IPS-15b (cell line): ENCODE measurements at regions not wholly inside any gene's neighbourhood (a gene's known extent, or its start where the extent isn't known, plus 50 kb on each side); places are given as distances from the start of the nearest gene placed in this dataset.

Source experiments
- H3K27me3 ChIP-seq: one replicate; pipeline ENCODE4 v1.6.1; 2013; ENCODE audit warnings: low read length; ENCODE audit not compliant: control insufficient read depth, insufficient read depth
- H3K36me3 ChIP-seq: one replicate; pipeline ENCODE4 v1.6.1; 2013; ENCODE audit warnings: low read length; ENCODE audit not compliant: control insufficient read depth, insufficient read depth
- H3K4me1 ChIP-seq: one replicate; pipeline ENCODE4 v1.6.1; 2013; ENCODE audit warnings: mild to moderate bottlenecking, low read length; ENCODE audit not compliant: control insufficient read depth, insufficient read depth
- H3K4me3 ChIP-seq: one replicate; pipeline ENCODE4 v1.5.1; 2013; ENCODE audit warnings: low read depth, low read length
- H3K9ac ChIP-seq: one replicate; pipeline ENCODE4 v1.6.1; 2013; ENCODE audit warnings: low read depth, mild to moderate bottlenecking, low read length
- H3K9me3 ChIP-seq: one replicate; pipeline ENCODE4 v1.6.1; 2013; ENCODE audit warnings: mild to moderate bottlenecking, low read length; ENCODE audit not compliant: control insufficient read depth, insufficient read depth

DNA sequence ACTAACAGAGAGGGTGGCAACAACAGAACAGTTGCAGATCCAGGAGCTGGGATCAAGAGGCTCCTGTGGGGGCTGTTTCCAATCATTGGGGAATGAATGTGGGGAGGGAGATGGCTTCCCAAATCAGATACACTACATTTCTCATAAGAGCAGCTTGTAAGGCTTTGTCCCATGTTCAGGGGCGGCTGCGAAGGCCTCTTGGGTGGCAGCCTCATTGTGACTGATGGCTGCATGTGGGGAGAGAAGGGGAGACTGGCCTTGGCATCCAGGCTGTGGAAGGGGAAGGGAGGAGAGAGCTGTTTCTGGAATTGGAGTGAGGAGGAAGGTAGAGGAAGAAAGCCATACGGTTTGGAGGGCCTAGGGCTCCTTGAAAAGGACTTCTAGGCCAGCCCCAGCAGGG, 326.6 kb upstream of the RGMA start:
- Histone ChIP-seq H3K9ac (no peak overlapping the region), H3K4me1 (no peaks in the 10 kb centered on the region), H3K4me3 (no peak overlapping the region), H3K36me3 (no peaks in the 10 kb centered on the region), H3K9me3 (no peaks in the 10 kb centered on the region), H3K27me3 (no peaks in the 10 kb centered on the region)

DNA sequence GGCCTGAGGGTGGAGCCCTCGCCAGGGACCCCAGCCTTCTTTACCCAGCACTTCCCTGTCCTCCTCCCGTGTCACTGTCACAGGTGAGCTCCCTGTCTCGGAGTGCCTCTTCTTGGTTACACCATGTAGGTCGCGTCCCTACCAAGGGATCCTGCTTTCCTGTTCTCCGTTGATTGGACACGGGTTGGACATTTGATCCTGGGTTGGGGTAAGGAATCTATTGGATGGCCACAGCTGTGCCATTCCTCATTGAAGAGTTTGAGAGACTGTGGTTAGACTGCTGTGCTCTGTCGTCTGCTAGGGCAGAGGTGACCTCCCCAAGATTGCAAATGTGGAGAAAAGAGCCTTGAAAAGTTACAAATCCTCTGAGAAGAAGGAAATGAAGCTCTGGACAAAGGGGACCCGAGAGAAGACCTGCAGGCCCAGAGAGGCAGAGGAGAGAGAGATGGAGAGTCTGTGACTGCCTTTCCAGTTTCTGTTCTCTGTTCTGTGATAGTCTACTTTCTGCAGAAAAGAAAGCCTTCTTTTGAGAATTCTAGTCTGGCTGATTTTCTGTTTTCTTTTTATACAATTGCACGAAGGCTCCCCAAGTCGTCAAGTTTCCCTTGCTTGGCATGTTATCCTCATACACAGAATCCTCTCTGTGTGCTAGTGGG, 325.7 kb upstream of the RGMA start:
- Histone ChIP-seq H3K36me3 (no peaks in the 10 kb centered on the region), H3K9ac (no peak overlapping the region), H3K9me3 (no peaks in the 10 kb centered on the region), H3K4me1 (no peaks in the 10 kb centered on the region), H3K4me3 (no peak overlapping the region), H3K27me3 (no peaks in the 10 kb centered on the region)

DNA sequence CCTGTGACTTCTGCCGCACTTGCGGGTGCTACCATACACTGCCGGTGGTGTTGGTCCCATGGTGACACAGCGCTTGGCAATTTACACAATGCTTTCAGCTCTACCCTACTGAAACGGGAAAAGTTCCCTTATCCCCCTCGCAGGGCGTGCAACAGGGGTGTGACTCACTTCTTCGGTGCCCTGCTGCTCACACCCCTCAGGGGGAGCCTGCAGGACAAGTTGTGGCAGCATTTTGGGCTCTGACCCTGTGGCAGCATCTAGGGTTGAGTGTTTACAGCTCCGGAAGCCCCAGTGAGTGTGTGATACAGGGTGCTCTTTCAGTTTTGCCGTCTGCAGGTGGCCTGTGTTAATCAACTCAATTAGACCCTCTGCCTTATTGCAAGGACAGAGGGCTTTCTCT, 324.7 kb upstream of the RGMA start:
- Histone ChIP-seq H3K4me1 (no peaks in the 10 kb centered on the region), H3K4me3 (no peak overlapping the region), H3K9me3 (no peaks in the 10 kb centered on the region), H3K27me3 (no peaks in the 10 kb centered on the region), H3K36me3 (no peaks in the 10 kb centered on the region), H3K9ac (no peak overlapping the region)

DNA sequence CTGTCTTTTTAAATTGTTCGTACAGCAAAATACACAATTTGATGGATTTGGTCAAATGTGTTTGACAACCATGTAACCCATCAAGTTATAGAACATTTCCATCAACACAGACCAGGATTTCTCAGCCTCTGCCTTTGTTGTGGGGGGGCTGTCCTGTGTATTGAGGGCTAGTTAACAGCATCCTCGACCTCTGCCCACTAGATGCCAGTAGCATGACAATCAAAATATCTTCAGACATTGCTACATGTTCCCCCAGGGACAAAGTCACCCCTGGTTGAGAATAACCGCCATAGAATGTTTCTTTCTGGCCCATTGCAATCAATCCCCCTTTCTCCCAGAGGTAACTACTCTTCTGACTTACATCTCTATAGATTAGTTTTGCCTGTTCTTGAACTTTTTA, 310.1 kb upstream of the RGMA start:
- no peak overlapping the region for H3K4me3 ChIP-seq
- no peaks in the 10 kb centered on the region for H3K36me3 ChIP-seq
- H3K27me3 ChIP-seq: no peaks in the 10 kb centered on the region
- no peak overlapping the region for H3K9ac ChIP-seq
- H3K9me3 ChIP-seq: peaks cover 4% of the 10 kb centered on the region
- no peaks in the 10 kb centered on the region for H3K4me1 ChIP-seq

DNA sequence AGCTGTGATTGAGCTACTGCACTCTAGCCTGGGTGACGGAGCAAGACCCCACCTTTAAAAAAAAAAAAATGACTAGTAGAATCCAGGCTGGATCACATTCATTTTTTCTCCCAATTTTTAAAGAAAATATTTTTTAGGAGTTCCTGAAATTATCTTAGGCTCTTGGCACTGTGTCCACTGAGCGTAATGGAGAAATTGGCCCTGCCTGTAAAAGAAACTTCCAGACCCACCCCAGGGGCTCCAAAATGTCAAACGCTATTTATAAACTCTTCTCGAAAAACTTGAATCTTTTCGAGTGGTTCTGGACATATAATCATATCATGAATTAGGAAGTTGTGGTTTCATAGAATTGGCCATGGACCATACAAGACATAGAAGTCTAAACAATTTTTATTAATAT, 300.2 kb upstream of the RGMA start:
- Histone ChIP-seq H3K9ac (no peak overlapping the region), H3K9me3 (no peaks in the 10 kb centered on the region), H3K36me3 (no peaks in the 10 kb centered on the region), H3K4me1 (no peaks in the 10 kb centered on the region), H3K4me3 (no peak overlapping the region), H3K27me3 (no peaks in the 10 kb centered on the region)

DNA sequence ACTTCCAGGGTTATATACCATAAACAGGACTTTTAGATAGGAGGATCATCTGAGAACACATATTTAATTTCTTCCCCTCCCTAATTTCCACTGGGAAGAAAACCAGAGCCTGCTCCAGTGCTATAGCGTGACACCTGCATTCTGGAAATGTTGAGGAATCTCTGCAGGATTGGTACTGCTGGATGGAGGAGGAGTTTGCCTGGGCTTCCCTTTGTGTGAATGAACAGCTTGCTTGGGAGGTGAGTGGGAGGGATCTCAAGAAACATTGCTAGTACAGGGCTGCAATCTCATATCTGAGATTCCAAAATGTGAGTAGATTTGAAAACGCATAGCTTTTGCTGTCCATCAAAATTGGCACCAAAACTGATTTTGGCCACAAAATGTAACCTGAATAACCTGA, 295.9 kb upstream of the RGMA start:
- H3K27me3 ChIP-seq: no peaks in the 10 kb centered on the region
- no peaks in the 10 kb centered on the region for H3K36me3 ChIP-seq
- H3K4me3 ChIP-seq: no peak overlapping the region
- no peak overlapping the region for H3K9ac ChIP-seq
- H3K4me1 ChIP-seq: no peaks in the 10 kb centered on the region
- H3K9me3 ChIP-seq: no peaks in the 10 kb centered on the region

DNA sequence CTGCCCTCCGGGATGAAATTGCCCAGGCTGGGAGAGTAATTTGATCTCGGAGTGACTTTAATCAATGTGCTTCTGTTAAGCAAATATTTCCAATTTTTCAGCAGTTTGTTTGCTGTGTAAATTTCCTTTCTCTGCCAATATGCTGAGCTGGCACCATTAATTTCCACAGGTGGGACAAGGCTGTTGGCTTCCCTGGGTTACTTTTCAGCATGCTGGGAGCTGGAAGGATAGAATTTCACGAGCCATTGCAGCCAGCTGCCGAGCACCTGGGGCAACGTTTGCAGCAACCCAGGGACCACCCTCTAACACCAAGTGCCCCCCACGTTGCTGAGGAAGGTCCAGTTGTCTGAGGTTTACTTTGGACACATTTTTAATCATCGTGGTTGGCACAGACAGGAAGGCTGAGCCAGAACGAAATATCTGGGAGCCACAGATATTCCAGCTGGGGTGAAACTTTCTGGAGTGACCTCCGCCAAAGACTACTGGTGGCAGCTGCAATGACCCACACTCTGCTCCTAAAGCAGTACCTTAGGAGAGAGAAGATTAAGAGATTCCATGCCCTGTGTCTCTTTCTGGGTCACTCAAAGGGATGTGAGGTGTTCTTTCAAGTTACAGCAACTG, 293.3 kb upstream of the RGMA start:
- H3K27me3 ChIP-seq: no peaks in the 10 kb centered on the region
- no peaks in the 10 kb centered on the region for H3K36me3 ChIP-seq
- H3K4me1 ChIP-seq: no peaks in the 10 kb centered on the region
- no peaks in the 10 kb centered on the region for H3K9me3 ChIP-seq
- no peak overlapping the region for H3K4me3 ChIP-seq
- no peak overlapping the region for H3K9ac ChIP-seq

DNA sequence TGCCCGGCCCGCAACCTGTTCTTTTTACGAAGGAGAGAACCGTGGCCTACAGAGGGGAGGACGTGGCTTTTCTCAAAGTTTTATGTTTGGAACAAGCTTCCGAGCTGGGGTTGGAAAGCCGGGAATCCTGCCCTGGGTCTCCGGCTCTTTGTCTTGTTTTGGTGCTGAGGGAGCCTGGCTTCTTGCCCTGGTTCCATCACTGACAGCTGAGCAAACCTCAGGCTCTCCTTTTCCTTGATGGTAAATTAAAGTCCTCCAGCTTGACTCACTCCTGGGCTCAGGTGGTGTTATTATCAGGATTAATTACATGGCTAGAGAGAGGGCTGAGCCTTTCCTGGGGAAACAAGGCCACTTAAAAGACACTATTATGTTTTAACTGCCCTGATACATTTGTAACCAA, 289.5 kb upstream of the RGMA start:
- H3K27me3 ChIP-seq: no peaks in the 10 kb centered on the region
- H3K36me3 ChIP-seq: no peaks in the 10 kb centered on the region
- no peaks in the 10 kb centered on the region for H3K4me1 ChIP-seq
- no peak overlapping the region for H3K9ac ChIP-seq
- no peaks in the 10 kb centered on the region for H3K9me3 ChIP-seq
- H3K4me3 ChIP-seq: no peak overlapping the region

DNA sequence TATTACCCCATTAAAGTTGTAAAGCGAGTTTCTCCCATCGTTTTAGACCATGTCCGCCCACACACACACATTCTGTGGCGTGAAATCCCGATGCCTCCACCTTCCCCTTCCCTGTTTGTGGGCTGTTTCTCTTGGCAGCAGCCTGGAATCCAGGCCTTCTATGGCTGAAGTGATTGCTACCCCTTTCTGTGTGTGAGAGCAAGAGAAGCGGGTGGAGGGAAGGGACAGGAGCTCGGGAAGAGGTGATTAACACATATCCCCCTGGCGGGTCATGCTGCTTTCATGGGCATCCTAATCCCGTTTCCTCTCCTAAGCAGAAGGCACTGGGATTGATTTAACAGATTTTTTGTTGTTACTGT, 283.8 kb upstream of the RGMA start:
- Histone ChIP-seq H3K27me3 (no peaks in the 10 kb centered on the region), H3K36me3 (no peaks in the 10 kb centered on the region), H3K4me3 (no peak overlapping the region), H3K9ac (no peak overlapping the region), H3K9me3 (no peaks in the 10 kb centered on the region), H3K4me1 (no peaks in the 10 kb centered on the region)

DNA sequence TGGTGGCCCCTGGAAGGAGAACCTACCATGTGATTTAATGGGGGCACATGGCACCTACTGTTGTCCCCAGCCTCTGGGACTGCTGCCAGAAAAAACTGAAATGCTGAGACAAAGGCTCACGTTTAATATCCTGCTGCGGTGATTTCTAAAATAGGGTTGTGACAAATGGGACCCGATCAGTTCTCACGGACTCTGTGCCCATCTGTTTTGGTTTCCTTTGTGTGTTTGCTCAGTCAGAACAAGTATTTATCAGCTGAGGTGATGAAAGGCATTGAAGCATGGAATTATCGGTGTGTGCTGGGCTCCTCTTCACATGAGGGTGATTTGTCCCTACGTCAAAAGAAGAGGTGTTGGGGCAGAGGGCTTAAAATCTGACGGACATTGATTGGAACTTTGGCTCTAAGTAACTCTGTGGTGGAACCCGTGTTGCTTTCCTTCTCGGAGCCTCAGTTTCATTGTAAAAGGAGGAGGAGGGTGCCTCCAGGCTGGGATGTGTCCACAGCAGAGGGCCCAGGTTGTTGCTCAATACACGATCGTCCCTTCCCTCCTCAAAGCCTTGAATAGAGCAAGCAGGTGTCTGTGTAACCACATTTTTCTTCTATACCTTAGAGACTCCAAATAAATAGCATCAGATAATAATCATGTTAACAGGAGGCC, 283.3 kb upstream of the RGMA start:
- Histone ChIP-seq H3K9me3 (no peaks in the 10 kb centered on the region), H3K9ac (no peak overlapping the region), H3K4me1 (no peaks in the 10 kb centered on the region), H3K27me3 (no peaks in the 10 kb centered on the region), H3K36me3 (no peaks in the 10 kb centered on the region), H3K4me3 (no peak overlapping the region)

DNA sequence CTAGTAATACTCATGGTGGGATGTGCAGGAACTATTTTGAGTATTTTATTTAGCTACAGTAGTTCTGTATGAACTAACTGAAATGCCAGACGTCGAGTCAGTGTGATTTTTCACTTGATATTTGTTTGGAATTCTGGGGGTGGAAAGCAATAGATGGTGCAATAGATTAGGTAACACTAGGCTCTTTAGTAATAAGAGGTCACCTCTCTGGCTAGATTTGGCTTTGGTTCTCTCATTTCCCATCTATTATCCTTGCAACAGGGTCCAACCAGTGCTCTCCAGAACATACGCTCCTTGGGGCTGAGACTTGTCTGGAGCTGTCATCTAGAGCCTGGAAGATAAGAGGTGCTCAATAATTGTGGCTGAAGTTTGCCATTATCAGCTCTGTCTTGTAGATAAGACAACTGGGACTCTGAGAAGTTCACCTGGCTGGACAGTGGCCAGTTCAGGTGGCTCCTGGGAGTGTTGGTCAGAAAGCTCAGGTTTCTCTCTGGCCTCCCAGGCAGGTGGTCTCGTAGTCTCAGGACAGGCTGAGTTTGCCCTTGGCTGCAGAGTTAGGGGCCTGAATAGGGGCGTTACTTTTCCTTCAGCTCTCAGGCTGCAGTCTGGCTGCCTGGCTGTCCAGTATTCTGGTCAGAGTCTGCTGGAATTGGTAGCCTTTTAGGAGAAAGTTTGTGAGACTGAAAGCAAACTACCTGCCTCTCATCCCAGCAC, 277.5 kb upstream of the RGMA start:
- H3K4me3 ChIP-seq: no peak overlapping the region
- H3K27me3 ChIP-seq: peaks cover 24% of the 10 kb centered on the region
- H3K9ac ChIP-seq: no peak overlapping the region

DNA sequence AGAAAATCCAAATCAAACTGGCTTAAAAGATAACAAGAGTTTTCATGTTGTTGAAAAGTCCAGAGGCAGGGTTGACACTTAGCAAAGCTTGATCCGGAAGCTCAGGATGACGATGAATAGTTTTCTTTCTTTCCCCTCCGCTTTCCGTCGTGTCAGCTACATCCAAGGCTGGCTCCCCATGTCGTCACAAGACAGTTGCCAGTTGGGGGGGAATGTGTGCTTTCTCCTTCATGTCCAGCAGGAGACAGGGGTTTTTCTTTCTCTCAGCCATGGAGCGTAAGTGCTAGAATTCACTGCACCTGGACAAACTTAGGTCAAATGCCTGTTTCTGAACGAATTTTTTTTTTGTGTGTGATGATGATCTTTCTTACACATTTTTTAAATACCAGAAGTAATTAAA, 273.8 kb upstream of the RGMA start:
- H3K27me3 ChIP-seq: peaks cover 61% of the 10 kb centered on the region
- H3K36me3 ChIP-seq: no peaks in the 10 kb centered on the region
- no peak overlapping the region for H3K9ac ChIP-seq
- peak overlapping the region; percentile 24 for H3K4me3 ChIP-seq
- no peaks in the 10 kb centered on the region for H3K9me3 ChIP-seq
- peaks cover 45% of the 10 kb centered on the region for H3K4me1 ChIP-seq

More for the DNA sequence above, 277.5 kb upstream of the RGMA start:
- Histone ChIP-seq H3K9me3 (no peaks in the 10 kb centered on the region), H3K4me1 (peaks cover 33% of the 10 kb centered on the region), H3K36me3 (no peaks in the 10 kb centered on the region)
